GM21529 (cell line): ENCODE measurements at regions not wholly inside any gene's neighbourhood (a gene's known extent, or its start where the extent isn't known, plus 50 kb on each side); places are given as distances from the start of the nearest gene placed in this dataset.

ENCODE experiments used
- ATAC-seq: cut with Tn5 transposase; IDR thresholded peaks from one replicate; pipeline ENCODE4 v1.9.1; 2021; ENCODE audit not compliant: unreplicated experiment

GRCh38 chr10:43864656-43865055, 216.0 kb upstream of the ZNF32 start:
- ATAC-seq = no peak

- no peak for ATAC-seq
Measured at GRCh38 chr10:43863859-43864591, 215.3 kb upstream of the ZNF32 start.

- ATAC-seq = no peak
Measured at GRCh38 chr10:43863270-43863669, 214.6 kb upstream of the ZNF32 start.

GRCh38 chr10:43862756-43863155, 214.1 kb upstream of the ZNF32 start:
- no peak for ATAC-seq

GRCh38 chr10:43861966-43862751, 213.5 kb upstream of the ZNF32 start:
- no peak for ATAC-seq

GRCh38 chr10:43859016-43859525, 210.4 kb upstream of the ZNF32 start:
- ATAC-seq = no peak

- no peak for ATAC-seq
Measured at GRCh38 chr10:43857931-43858315, 209.2 kb upstream of the ZNF32 start.

- no peak for ATAC-seq
Measured at GRCh38 chr10:43857206-43857930, 208.7 kb upstream of the ZNF32 start.

GRCh38 chr10:43856299-43856698, 207.6 kb upstream of the ZNF32 start:
- ATAC-seq = no peak

- ATAC-seq = no peak
Measured at GRCh38 chr10:43855667-43856210, 207.1 kb upstream of the ZNF32 start.

- no peak for ATAC-seq
Measured at GRCh38 chr10:43854007-43854406, 205.3 kb upstream of the ZNF32 start.

- no peak for ATAC-seq
Measured at GRCh38 chr10:43853369-43853768, 204.7 kb upstream of the ZNF32 start.

GRCh38 chr10:43852644-43853214, 204.0 kb upstream of the ZNF32 start:
- ATAC-seq = no peak

GRCh38 chr10:43852149-43852548, 203.5 kb upstream of the ZNF32 start:
- ATAC-seq = no peak

GRCh38 chr10:43851030-43851429, 202.3 kb upstream of the ZNF32 start:
- ATAC-seq = no peak

- no peak for ATAC-seq
Measured at GRCh38 chr10:43849551-43849950, 200.9 kb upstream of the ZNF32 start.

- ATAC-seq = no peak
Measured at GRCh38 chr10:43846968-43847367, 198.3 kb upstream of the ZNF32 start.

GRCh38 chr10:43846187-43846680, 197.6 kb upstream of the ZNF32 start:
- ATAC-seq = no peak

- ATAC-seq = no peak
Measured at GRCh38 chr10:43845121-43845520, 196.4 kb upstream of the ZNF32 start.

GRCh38 chr10:43844221-43844620, 195.5 kb upstream of the ZNF32 start:
- no peak for ATAC-seq
